GM12891 (cell line): ENCODE measurements at regions not wholly inside any gene's neighbourhood (a gene's known extent, or its start where the extent isn't known, plus 50 kb on each side); places are given as distances from the start of the nearest gene placed in this dataset.
"Not testable (repeated sequence)": the region's sequence is repeated elsewhere in the genome, so short reads cannot be mapped to it uniquely, and the experiment has no call there.

Experiments used
- DNase-seq: peaks from one replicate; pipeline ENCODE4 v3.0.0; 2011; ENCODE audit warnings: low spot score; ENCODE audit not compliant: insufficient read length
- FAIRE-seq: peaks from 2 replicates; lab custom pipeline; 2011; peaks lifted over from hg19 to GRCh38; lab: Jason Lieb, UNC
- PAX5 ChIP-seq: IDR thresholded peaks from 2 replicates; pipeline ENCODE4 v1.6.1; 2011; ENCODE audit warnings: low read length, moderate library complexity, mild to moderate bottlenecking; ENCODE audit not compliant: insufficient read depth, severe bottlenecking
- POLR2A ChIP-seq: IDR thresholded peaks from 2 replicates; pipeline ENCODE4 v1.6.1; 2011; ENCODE audit warnings: low read depth, low read length, control low read depth
- POLR2AphosphoS5 ChIP-seq: IDR thresholded peaks from 2 replicates; pipeline ENCODE4 v1.6.1; 2011; ENCODE audit warnings: low read depth, low read length, control low read depth
- POU2F2 ChIP-seq: IDR thresholded peaks from 2 replicates; pipeline ENCODE4 v1.6.1; 2011; ENCODE audit warnings: low read depth, mild to moderate bottlenecking, control low read depth, low read length, moderate library complexity
- SPI1 ChIP-seq: IDR thresholded peaks from 2 replicates; pipeline ENCODE4 v1.6.1; 2011; ENCODE audit warnings: low read depth, low read length, control low read depth
- TAF1 ChIP-seq: IDR thresholded peaks from 2 replicates; pipeline ENCODE4 v1.6.1; 2011; ENCODE audit warnings: low read depth, low read length, control low read depth

DNA sequence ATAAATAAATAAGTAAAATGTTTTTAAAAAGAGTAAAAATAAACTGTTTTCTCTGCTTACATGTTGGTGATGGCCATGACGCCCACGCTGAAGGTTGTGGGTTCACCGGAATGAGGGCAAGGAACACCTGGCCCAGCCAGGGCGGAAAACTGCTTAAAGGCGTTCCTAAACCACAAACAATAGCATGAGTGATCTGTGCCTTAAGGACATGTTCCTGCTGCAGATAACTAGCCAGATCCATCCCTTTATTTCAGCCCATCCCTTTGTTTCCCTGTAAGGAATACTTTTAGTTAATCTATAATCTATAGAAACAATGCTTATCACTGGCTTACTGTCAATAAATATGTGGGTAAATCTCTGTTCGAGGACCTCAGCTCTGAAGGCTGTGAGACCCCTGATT lies 63.3 kb upstream of the CEP78 start:
- not testable (repeated sequence) for DNase-seq, FAIRE-seq

DNA sequence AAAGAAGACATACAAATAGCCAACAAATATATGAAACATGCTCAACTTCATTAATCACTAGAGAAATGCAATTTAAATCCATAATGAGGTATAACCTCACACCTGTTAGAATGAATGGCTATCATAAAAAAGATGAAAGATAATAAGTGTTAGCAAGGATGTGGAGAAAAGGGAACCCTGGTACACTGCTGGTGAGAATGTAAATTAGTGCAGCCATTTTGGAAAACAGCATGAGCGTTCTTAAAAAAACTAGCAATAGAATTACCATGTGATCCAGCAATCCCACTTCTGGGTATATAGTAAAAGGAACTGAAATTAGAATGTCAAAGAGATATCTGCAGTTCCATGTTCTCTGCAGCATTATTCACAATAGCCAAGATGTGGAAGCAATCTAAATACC lies 64.2 kb upstream of the CEP78 start:
- DNase-seq, result no peak
- TF ChIP-seq PAX5 (no peak), TAF1 (no peak), POLR2A (no peak), POU2F2 (no peak), POLR2AphosphoS5 (no peak), SPI1 (no peak)
- FAIRE-seq, result no peak

DNA sequence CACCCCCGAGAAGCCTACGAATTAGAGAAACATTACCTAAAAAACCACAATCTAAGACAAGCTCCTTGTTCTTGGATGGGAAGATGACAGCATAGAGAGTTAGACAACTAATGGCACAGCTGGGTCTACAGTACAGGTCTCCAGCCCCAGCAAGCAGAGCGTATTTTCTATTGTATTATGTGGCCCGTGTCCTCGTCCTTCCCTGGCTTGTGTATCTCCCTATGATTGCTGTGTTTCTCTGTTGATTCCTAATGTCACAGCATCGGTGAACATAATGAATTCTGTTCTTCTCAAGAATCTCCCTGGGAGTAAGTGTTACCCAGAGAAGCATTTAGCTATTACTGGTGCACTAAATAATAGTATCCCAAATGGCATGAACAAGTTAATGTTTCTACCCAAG lies 66.8 kb upstream of the CEP78 start:
- DNase-seq (no peak), FAIRE-seq (no peak)
- no peak for TF ChIP-seq PAX5
- TF ChIP-seq POLR2AphosphoS5, result no peak
- TF ChIP-seq POU2F2, result no peak

DNA sequence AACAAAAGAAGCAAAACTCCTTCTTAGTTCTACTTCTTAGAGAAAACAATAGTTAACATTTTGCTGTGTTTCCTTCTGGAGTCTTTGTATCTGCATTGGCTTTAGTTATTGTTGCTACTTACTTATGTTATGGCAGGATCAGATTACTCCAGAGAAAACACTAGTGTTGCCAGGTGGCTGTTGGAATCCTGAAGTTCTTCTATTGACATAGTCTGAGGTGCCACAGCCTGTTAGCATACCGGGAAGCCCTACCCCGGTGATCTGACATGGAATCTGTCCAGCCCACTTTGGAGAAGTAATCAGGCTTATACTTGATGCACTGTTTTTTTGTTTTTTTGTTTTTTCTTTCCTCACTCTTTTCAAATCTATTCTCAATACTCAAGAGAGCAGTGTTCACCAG lies 68.5 kb upstream of the CEP78 start:
- no peak for TF ChIP-seq SPI1
- no peak for TF ChIP-seq PAX5
- TF ChIP-seq POLR2AphosphoS5, result no peak
- TF ChIP-seq POU2F2, result no peak
- no peak for TF ChIP-seq POLR2A
- TF ChIP-seq TAF1, result no peak
- no peak for DNase-seq
- FAIRE-seq, result no peak

DNA sequence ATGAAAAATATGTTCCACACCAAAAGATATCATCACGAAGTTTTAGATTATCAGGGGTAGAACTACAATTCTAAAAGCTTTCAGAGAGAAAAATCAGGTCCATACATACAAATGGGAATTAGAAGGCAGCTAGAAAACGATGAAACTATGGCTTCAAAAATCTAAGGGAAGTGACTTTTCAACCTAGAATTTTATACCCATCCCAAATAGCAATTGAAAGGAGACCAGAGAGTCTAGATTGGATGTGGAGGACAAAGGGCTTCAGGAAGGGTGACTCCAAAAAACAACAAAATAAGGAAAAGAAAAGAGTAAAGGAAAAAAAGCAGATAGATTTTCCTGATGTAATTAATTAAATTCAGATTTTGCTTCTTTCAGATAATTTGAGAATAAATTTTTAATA lies 72.0 kb upstream of the CEP78 start:
- DNase-seq (no peak), FAIRE-seq (no peak)
- TF ChIP-seq SPI1, result no peak
- TF ChIP-seq POU2F2, result no peak
- no peak for TF ChIP-seq POLR2AphosphoS5
- TF ChIP-seq TAF1, result no peak
- no peak for TF ChIP-seq PAX5
- TF ChIP-seq POLR2A, result no peak

DNA sequence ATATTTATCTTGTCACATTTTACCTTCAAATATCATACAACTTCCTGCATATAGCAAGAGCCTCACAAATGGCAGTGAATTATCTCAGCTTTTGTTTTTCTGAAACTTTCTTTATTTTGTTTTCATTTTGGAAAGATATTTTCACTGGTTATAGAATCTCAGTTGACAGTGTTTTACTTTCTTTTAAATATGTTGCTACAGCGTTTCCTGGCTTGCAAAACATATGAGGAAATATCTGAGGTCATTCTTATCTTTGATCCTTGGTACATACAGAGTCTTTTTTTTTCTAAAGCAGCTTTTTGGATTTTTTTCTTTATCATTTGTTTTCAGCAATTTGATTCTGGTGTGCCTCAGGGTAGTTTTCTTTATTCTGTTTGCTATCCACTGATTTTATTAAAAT lies 77.6 kb upstream of the CEP78 start:
- DNase-seq (no peak), FAIRE-seq (no peak)

DNA sequence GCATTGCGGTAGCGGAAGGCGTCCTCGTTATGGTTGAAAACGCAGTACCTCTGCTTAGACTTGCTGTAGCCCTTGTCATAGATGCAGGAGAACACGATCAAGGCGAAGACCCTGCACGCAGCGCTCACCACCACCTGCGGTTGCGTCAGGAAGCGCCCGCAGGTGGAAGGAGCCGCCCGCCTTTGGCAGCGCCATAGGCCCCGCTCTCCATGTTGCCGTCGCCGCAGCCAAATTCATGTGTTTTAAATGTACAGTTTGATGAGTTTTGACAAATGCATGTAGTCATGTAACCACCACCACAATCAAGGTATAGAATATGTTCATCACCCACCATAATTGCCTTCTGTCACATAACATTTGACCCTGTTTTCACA lies 84.9 kb upstream of the CEP78 start:
- DNase-seq (no peak), FAIRE-seq (no peak)
- no peak for TF ChIP-seq SPI1
- TF ChIP-seq POU2F2, result no peak
- no peak for TF ChIP-seq TAF1
- TF ChIP-seq POLR2A, result no peak
- no peak for TF ChIP-seq POLR2AphosphoS5

More for the DNA sequence above, 77.6 kb upstream of the CEP78 start:
- no peak for TF ChIP-seq POU2F2
- no peak for TF ChIP-seq PAX5
- TF ChIP-seq POLR2AphosphoS5, result no peak
- no peak for TF ChIP-seq POLR2A
- TF ChIP-seq SPI1, result no peak
- TF ChIP-seq TAF1, result no peak

DNA sequence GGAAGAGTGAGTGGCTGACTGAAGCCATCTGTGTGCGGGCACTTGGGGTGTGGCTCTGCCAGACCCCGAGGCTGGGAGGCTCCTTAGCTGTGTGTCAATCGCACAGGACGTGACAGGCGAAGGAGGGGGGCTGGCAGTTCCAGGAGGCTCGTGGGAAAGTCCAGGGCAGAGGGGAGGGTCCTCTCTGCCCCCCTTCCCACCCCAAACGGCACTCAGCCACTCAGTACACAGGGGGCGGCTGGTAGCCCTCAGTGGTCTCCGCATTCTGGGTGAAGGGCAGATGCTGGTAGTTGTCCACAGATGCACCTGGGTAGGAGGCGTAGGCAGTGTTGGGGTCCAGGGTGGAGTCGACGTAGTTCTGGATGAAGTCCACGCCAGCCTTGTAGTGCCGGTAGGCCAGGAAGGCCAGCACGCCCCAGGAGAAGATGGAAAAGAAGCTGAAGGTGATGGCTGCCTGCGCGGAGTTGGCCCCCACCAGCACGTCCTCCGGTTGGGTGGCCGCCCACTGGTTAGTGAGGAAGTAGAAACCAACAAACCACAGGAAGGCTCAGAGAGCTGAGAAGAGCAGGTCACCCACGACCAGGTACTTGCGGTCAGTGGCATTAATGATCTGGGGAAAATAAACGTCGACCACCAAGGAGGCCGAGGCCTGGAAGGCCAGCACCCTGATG lies 85.4 kb upstream of the CEP78 start:
- no peak for FAIRE-seq
- no peak for DNase-seq
- TF ChIP-seq PAX5, result no peak
- no peak for TF ChIP-seq POLR2AphosphoS5
- TF ChIP-seq SPI1, result no peak
- TF ChIP-seq TAF1, result no peak
- no peak for TF ChIP-seq POLR2A
- no peak for TF ChIP-seq POU2F2

DNA sequence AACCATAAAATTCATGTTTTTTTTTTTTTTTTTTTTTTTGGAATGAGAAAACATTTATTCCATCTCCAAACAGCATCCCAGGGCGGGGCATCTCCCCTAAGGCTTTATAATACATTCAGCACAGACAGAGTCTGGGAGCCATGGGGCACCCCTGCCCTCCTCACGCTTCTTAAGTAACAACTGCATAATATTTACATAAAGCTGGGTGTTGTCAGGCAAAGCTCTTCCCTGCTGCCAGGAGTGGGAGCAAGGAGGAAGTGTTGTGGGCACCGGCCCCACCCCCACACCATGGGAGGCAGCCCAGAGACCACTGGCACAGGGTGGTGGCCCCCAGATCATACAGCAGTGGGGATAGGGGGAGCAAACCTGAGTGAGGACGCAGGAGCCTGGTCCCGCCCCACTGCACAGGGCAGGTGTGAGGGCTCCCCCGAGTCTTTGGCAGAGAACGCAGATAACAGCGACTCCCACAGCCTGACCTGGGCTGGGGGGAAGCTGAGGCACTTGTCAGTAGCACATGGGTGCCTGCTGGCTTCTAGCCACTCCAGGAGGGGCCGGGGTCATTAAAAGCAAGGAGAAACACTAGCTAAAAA lies 86.1 kb upstream of the CEP78 start:
- FAIRE-seq (no peak), DNase-seq (no peak)
- no peak for TF ChIP-seq SPI1
- TF ChIP-seq PAX5, result no peak
- TF ChIP-seq TAF1, result no peak
- no peak for TF ChIP-seq POLR2AphosphoS5
- no peak for TF ChIP-seq POLR2A

DNA sequence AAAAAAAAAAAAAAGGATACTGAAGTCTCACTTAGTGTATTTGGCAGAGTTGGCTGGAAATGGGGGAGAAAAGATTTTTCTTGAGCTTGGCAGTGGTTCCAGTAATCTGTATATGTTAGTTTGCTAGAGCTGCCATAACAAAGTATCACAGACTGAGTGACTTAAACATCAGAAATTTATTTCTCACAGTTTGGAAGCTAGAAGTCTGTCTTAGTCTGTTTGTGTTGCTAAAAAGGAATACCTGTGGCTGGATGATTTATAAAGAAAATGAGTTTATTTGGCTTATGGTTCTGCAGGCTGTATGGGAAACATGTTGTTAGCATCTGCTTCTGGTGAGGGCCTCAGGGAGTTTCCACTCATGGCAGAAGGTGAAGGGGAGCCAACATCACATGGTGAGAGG lies 89.6 kb upstream of the CEP78 start:
- no peak for DNase-seq
- FAIRE-seq, result no peak
- TF ChIP-seq POLR2A (no peak), POLR2AphosphoS5 (no peak), TAF1 (no peak), PAX5 (no peak), POU2F2 (no peak), SPI1 (no peak)
